GM12878 (cell line): ENCODE measurements at regions not wholly inside any gene's neighbourhood (a gene's known extent, or its start where the extent isn't known, plus 50 kb on each side); places are given as distances from the start of the nearest gene placed in this dataset.
"Not testable (repeated sequence)": the region's sequence is repeated elsewhere in the genome, so short reads cannot be mapped to it uniquely, and the experiment has no call there.

Experiments used
- ATAC-seq: fragments of 200-7000 bp; cut with Tn5 transposase; 3 replicates; pipeline ENCODE4 v1.9.1; 2020; ENCODE audit warnings: mild to moderate bottlenecking, moderate library complexity
- BruUV-seq: library from RNA; stranded (reverse); fragments of 400-500 nt; replicated peaks from 2 replicates; lab custom pipeline; 2021; lab: Mats Ljungman, UMichigan
- CTCF ChIA-PET: fragments of 300-600 bp; sonication (Branson Sonifier 250); formaldehyde crosslinking; extraction: SDS; loops from one replicate; lab custom pipeline; 2021; ENCODE audit warnings: inconsistent platforms; lab: Yijun Ruan, JAX
- POLR2A ChIA-PET: fragments of 350-600 bp; formaldehyde crosslinking; extraction: SDS; loops from one replicate; lab custom pipeline; 2021; ENCODE audit warnings: inconsistent platforms; lab: Charles Lee
- RAD21 ChIA-PET: fragments of 300-600 bp; sonication (Branson Sonifier 250); formaldehyde crosslinking; loops from one replicate; lab custom pipeline; 2023; ENCODE audit warnings: antibody characterized with exemption; ENCODE audit not compliant: unreplicated experiment; lab: Charles Lee
- SMC1A ChIA-PET: fragments of 300-600 bp; sonication (Branson Sonifier 250); formaldehyde crosslinking; loops from one replicate; lab custom pipeline; 2023; ENCODE audit not compliant: unreplicated experiment, uncharacterized antibody; lab: Charles Lee
- DNase-seq: peaks from one replicate; pipeline ENCODE4 v3.0.0-alpha.2; 2011; ENCODE audit warnings: low read depth, low spot score
- FAIRE-seq: peaks from 3 replicates; lab custom pipeline; 2011; peaks lifted over from hg19 to GRCh38; lab: Jason Lieb, UNC
- H2AFZ ChIP-seq: 2 replicates; pipeline ENCODE4 v1.6.0; 2011; ENCODE audit warnings: low read depth, low read length, control low read depth; ENCODE audit not compliant: control insufficient read depth
- H3K27ac ChIP-seq: 2 replicates; pipeline ENCODE4 v1.5.1; 2011; ENCODE audit warnings: control low read depth; ENCODE audit not compliant: control insufficient read depth, insufficient read depth
- H3K27me3 ChIP-seq, 2 experiments: replicated peaks in 1 of 2; 2 replicates each; pipeline versions ENCODE4 v1.6.0 to v1.6.1; 2011; ENCODE audit warnings: low read length in 1 of 2; ENCODE audit not compliant: control insufficient read depth in 2 of 2, insufficient read depth in 2 of 2
- H3K36me3 ChIP-seq, 2 experiments: 2 replicates each; pipeline ENCODE4 v1.5.1; 2011; ENCODE audit warnings: low read length in 1 of 2; ENCODE audit not compliant: control insufficient read depth in 2 of 2, insufficient read depth in 2 of 2
- H3K4me1 ChIP-seq: 2 replicates; pipeline ENCODE4 v1.6.1; 2011; ENCODE audit warnings: mild to moderate bottlenecking, low read length, moderate library complexity, mixed read lengths; ENCODE audit not compliant: control insufficient read depth, insufficient read depth
- H3K4me2 ChIP-seq: 2 replicates; pipeline ENCODE4 v1.6.0; 2011; ENCODE audit warnings: control low read depth; ENCODE audit not compliant: control insufficient read depth, insufficient read depth
- H3K4me3 ChIP-seq: fragments of 200-600 bp; sonication (generic); 2 replicates; pipeline ENCODE4 v1.5.1; 2016
- H3K79me2 ChIP-seq: 2 replicates; pipeline ENCODE4 v1.6.0; 2011; ENCODE audit warnings: low read length; ENCODE audit not compliant: control insufficient read depth, insufficient read depth
- H3K9ac ChIP-seq: 2 replicates; pipeline ENCODE4 v1.8.0; 2011; ENCODE audit warnings: low read length, control low read depth, mixed read lengths; ENCODE audit not compliant: control insufficient read depth, insufficient read depth
- H3K9me3 ChIP-seq: replicated peaks from 3 replicates; pipeline ENCODE4 v1.5.1; 2011; ENCODE audit warnings: mild to moderate bottlenecking, low read length; ENCODE audit not compliant: control insufficient read depth, insufficient read depth
- H4K20me1 ChIP-seq: 2 replicates; pipeline ENCODE4 v1.6.0; 2011; ENCODE audit not compliant: control insufficient read depth, insufficient read depth
- WGBS: methylation state at CpG from one replicate; pipeline ENCODE4 v1.1.6; 2016; ENCODE audit warnings: low lambda C conversion rate; ENCODE audit not compliant: insufficient replicate concordance, insufficient coverage; ENCODE audit errors: missing lambda C conversion rate; 5-methylcytosine and 5-hydroxymethylcytosine counted together
- in situ Hi-C: fragments of 300-500 bp; cut with MboI; formaldehyde crosslinking; loops from 9 replicates; pipeline ENCODE4 v1.14.3; 2018; ENCODE audit warnings: mixed read lengths
- intact Hi-C: fragments of 100-400 bp; cut with micrococcal nuclease; formaldehyde crosslinking; loops from one replicate; pipeline ENCODE4 v1.14.2; 2022; ENCODE audit not compliant: unreplicated experiment

- SMC1A ChIA-PET, H3K4me1 ChIP-seq, H3K79me2 ChIP-seq, ATAC-seq, H2AFZ ChIP-seq, H3K9ac ChIP-seq, RAD21 ChIA-PET, H3K9me3 ChIP-seq, H3K27me3 ChIP-seq, H3K27ac ChIP-seq, FAIRE-seq, H3K36me3 ChIP-seq, DNase-seq, CTCF ChIA-PET, in situ Hi-C loops, POLR2A ChIA-PET, H4K20me1 ChIP-seq, H3K4me3 ChIP-seq, H3K4me2 ChIP-seq, intact Hi-C loops, BruUV-seq: not testable (repeated sequence)
- WGBS: 43% methylated on average over 1 of the region's 1 CpG
These were observed 863.9 kb upstream of the DEFB115 start for GRCh38 chr20:30393523-30393922.

- H3K27me3 ChIP-seq, H3K27ac ChIP-seq, RAD21 ChIA-PET, BruUV-seq, CTCF ChIA-PET, H2AFZ ChIP-seq, H3K4me1 ChIP-seq, POLR2A ChIA-PET, FAIRE-seq, H3K4me2 ChIP-seq, in situ Hi-C loops, H3K9ac ChIP-seq, SMC1A ChIA-PET, ATAC-seq, H3K79me2 ChIP-seq, H4K20me1 ChIP-seq, DNase-seq, H3K4me3 ChIP-seq, H3K9me3 ChIP-seq, H3K36me3 ChIP-seq, intact Hi-C loops: not testable (repeated sequence)
- WGBS: 55% methylated on average over 2 of the region's 2 CpGs
These were observed 860.4 kb upstream of the DEFB115 start for GRCh38 chr20:30397111-30397510.

- CTCF ChIA-PET, intact Hi-C loops, BruUV-seq, FAIRE-seq, H3K36me3 ChIP-seq, H3K79me2 ChIP-seq, POLR2A ChIA-PET, H3K4me3 ChIP-seq, H3K9ac ChIP-seq, H3K27me3 ChIP-seq, DNase-seq, H4K20me1 ChIP-seq, RAD21 ChIA-PET, H3K27ac ChIP-seq, ATAC-seq, H3K9me3 ChIP-seq, in situ Hi-C loops, H3K4me2 ChIP-seq, SMC1A ChIA-PET, H3K4me1 ChIP-seq, H2AFZ ChIP-seq: not testable (repeated sequence)
- WGBS: 65% methylated on average over 5 of the region's 18 CpGs
These were observed 852.4 kb upstream of the DEFB115 start for GRCh38 chr20:30405061-30405460.

- H3K9ac ChIP-seq, in situ Hi-C loops, ATAC-seq, H3K79me2 ChIP-seq, H3K9me3 ChIP-seq, H3K27me3 ChIP-seq, H3K36me3 ChIP-seq, FAIRE-seq, H3K27ac ChIP-seq, POLR2A ChIA-PET, H4K20me1 ChIP-seq, intact Hi-C loops, H3K4me3 ChIP-seq, CTCF ChIA-PET, BruUV-seq, H3K4me1 ChIP-seq, H3K4me2 ChIP-seq, RAD21 ChIA-PET, H2AFZ ChIP-seq, DNase-seq, SMC1A ChIA-PET: not testable (repeated sequence)
- no CpG with 5 or more reads among the region's 27 CpGs for WGBS
These were observed 851.9 kb upstream of the DEFB115 start for GRCh38 chr20:30405585-30405984.
